GM21723 (cell line): ENCODE measurements at regions not wholly inside any gene's neighbourhood (a gene's known extent, or its start where the extent isn't known, plus 50 kb on each side); places are given as distances from the start of the nearest gene placed in this dataset.

Experiments
- ATAC-seq: cut with Tn5 transposase; IDR thresholded peaks from one replicate; pipeline ENCODE4 v1.9.1; 2021; ENCODE audit warnings: mild to moderate bottlenecking, moderate library complexity; ENCODE audit not compliant: unreplicated experiment

- no peak for ATAC-seq
Measured at GRCh38 chr14:97283841-97284240, 486.7 kb downstream of the VRK1 start.

DNA sequence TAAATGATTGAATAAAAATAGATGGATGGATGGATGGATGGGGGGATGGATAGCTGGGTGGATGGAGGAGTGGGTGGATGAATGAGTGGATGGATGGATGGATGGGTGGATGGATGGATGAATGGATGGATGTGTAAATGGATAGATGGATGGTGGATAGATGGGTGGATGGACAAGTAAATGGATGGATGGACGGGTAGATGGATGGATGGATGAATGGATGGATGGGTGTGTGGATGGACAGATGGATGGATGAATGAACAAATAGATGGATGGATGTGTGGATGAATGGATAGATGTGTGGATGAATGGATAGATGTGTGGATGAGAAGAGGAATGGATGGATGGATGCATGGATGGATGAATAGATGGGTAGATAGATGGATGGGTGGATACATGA is 490.8 kb downstream of the VRK1 start:
- no peak for ATAC-seq

GRCh38 chr14:97290065-97290464 is 492.9 kb downstream of the VRK1 start:
- no peak for ATAC-seq

DNA sequence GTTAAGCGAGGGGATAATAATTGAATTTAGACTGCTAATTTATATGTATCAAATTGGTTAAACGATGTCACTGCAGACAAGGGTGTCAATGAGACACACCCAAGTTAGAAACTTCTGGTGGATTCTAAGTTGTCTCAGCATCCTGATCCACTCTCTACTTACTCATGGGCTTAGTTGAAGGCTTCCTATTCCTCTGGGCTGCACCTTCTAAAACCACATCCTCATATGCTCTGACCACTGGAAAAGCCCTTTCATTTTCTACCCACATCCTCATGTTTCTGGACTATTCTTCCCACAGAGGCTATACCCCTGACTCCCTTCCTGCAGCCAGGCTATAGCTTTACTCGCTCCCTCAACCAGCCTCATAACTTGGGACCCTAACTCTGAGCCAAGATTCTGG is 493.8 kb downstream of the VRK1 start:
- ATAC-seq: no peak

GRCh38 chr14:97293659-97294058 is 496.5 kb downstream of the VRK1 start:
- no peak for ATAC-seq

- no peak for ATAC-seq
Measured at GRCh38 chr14:97295108-97295710, 498.0 kb downstream of the VRK1 start.

DNA sequence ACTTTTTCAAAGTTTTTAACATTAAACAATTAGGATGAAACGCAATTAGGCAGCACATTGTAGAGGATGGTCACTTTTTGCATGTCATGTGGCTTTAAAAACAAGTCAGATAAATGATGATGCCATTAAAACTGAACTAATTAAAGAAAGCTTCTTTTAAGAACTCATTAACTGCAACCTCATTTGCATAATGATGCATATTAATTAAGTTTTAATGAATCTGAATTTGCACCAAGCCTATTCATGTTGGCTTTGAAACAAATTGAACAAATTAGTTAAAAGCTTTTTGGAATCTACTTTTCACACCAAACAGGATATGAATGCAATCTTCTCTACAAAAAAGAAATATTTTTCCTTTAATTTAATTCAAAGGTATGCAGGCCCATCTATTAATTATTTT is 499.0 kb downstream of the VRK1 start:
- no peak for ATAC-seq

- no peak for ATAC-seq
Measured at GRCh38 chr14:97297100-97297499, 499.9 kb downstream of the VRK1 start.

- no peak for ATAC-seq
Measured at GRCh38 chr14:97298331-97298730, 501.1 kb downstream of the VRK1 start.

- no peak for ATAC-seq
Measured at GRCh38 chr14:97298736-97299135, 501.6 kb downstream of the VRK1 start.

GRCh38 chr14:97299661-97300060 is 502.5 kb downstream of the VRK1 start:
- ATAC-seq: no peak

DNA sequence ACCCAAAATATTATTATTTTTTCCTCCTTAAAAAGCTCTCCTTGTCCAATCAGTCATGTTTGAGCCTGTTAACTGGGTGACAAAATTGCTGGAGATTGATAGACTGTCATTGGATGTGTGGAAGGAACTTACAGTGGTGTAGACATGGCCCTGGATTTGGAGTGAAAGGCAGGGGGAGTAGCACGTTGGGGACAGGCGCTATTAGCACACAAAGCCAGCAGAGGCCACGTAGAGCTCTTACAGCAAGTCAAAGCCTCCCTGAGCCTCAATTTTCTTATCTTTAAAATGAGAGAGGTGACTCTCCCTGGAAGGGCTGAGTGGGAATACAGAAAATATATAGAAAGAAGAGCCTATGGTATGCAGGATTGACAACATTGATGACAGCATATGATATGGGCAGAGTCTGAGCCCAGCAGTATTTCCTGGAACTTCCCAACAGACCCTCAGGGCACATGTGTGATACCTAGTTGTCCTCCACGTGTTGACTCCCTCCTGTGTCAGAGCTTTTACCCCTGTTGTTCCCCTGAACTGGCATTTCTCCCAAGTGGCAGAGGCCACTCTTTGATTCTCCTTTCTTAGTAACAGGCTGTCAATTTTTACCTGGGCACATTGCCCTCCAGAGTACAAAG is 504.9 kb downstream of the VRK1 start:
- no peak for ATAC-seq

GRCh38 chr14:97306133-97306759 is 509.1 kb downstream of the VRK1 start:
- peak; percentile 60 for ATAC-seq

DNA sequence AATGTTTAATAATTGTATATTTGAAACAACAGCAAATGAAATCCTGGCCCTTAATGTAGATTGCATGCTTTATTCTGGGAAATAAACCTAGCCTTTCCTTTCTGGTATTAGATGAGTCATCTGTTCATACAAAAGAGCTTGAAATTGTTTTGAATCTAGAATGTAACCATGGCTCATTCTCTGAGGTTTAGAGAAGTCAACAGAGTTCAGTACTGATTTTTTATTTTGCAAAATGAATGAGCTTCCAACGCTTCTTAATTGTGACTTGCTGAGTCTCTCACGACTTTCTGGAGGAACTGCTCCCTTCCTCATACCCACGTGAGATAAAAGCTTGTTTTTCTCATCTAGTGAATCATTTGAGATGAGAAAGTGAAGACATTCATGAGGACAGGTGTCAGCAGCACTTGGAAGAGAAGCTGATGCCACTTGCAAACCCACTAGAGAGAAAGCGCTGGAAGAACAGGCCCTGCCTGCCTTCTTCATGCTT is 509.6 kb downstream of the VRK1 start:
- peak; percentile 48 for ATAC-seq

- no peak for ATAC-seq
Measured at GRCh38 chr14:97311411-97311810, 514.2 kb downstream of the VRK1 start.

- no peak for ATAC-seq
Measured at GRCh38 chr14:97312910-97313309, 515.7 kb downstream of the VRK1 start.

GRCh38 chr14:97315790-97316189 is 518.6 kb downstream of the VRK1 start:
- no peak for ATAC-seq

GRCh38 chr14:97318380-97318779 is 521.2 kb downstream of the VRK1 start:
- ATAC-seq: no peak

GRCh38 chr14:97319691-97320090 is 522.5 kb downstream of the VRK1 start:
- no peak for ATAC-seq

GRCh38 chr14:97328743-97329142 is 531.6 kb downstream of the VRK1 start:
- no peak for ATAC-seq

- ATAC-seq: no peak
Measured at GRCh38 chr14:97329701-97330100, 532.5 kb downstream of the VRK1 start.

GRCh38 chr14:97331058-97331457 is 533.9 kb downstream of the VRK1 start:
- no peak for ATAC-seq
